Inflammatory macrophage treated with lipopolysaccharide for 1 hour (primary cell): ENCODE measurements at regions not wholly inside any gene's neighbourhood (a gene's known extent, or its start where the extent isn't known, plus 50 kb on each side); places are given as distances from the start of the nearest gene placed in this dataset.
"Not testable (repeated sequence)": the region's sequence is repeated elsewhere in the genome, so short reads cannot be mapped to it uniquely, and the experiment has no call there.

ENCODE experiments used
- DNase-seq, 2 donors: peaks; one replicate each; pipeline ENCODE4 v3.0.0-alpha.2; 2020 to 2022

- DNase-seq, result no peak
These were observed 633.7 kb downstream of the MECOM start for GRCh38 chr3:169029674-169030285.

- no peak for DNase-seq
These were observed 634.8 kb downstream of the MECOM start for GRCh38 chr3:169028716-169029115.

- no peak for DNase-seq
These were observed 636.8 kb downstream of the MECOM start for GRCh38 chr3:169026543-169027182.

- no peak for DNase-seq
These were observed 641.1 kb downstream of the MECOM start for GRCh38 chr3:169022457-169022856.

GRCh38 chr3:169020371-169020770, 643.1 kb downstream of the MECOM start:
- no peak for DNase-seq

GRCh38 chr3:169009453-169009852, 654.1 kb downstream of the MECOM start:
- no peak for DNase-seq

- DNase-seq, result no peak
These were observed 654.6 kb downstream of the MECOM start for GRCh38 chr3:169008776-169009358.

- no peak for DNase-seq
These were observed 656.4 kb downstream of the MECOM start for GRCh38 chr3:169007145-169007544.

GRCh38 chr3:169006398-169006797, 657.1 kb downstream of the MECOM start:
- DNase-seq, result not testable (repeated sequence)

GRCh38 chr3:169002689-169003088, 660.8 kb downstream of the MECOM start:
- DNase-seq, result no peak

GRCh38 chr3:168998792-168999191, 664.7 kb downstream of the MECOM start:
- no peak for DNase-seq

- no peak for DNase-seq
These were observed 666.0 kb downstream of the MECOM start for GRCh38 chr3:168997488-168997887.

- DNase-seq, result no peak
These were observed 666.9 kb downstream of the MECOM start for GRCh38 chr3:168996622-168997021.

GRCh38 chr3:168995129-168995528, 668.4 kb downstream of the MECOM start:
- no peak for DNase-seq

GRCh38 chr3:168991803-168992202, 671.7 kb downstream of the MECOM start:
- DNase-seq, result no peak

- DNase-seq, result no peak
These were observed 672.9 kb downstream of the MECOM start for GRCh38 chr3:168990621-168991020.

GRCh38 chr3:168990134-168990533, 673.4 kb downstream of the MECOM start:
- no peak for DNase-seq

GRCh38 chr3:168989396-168989795, 674.1 kb downstream of the MECOM start:
- DNase-seq, result no peak

GRCh38 chr3:168988853-168989252, 674.7 kb downstream of the MECOM start:
- DNase-seq, result no peak

- no peak for DNase-seq
These were observed 678.6 kb downstream of the MECOM start for GRCh38 chr3:168984872-168985271.

GRCh38 chr3:168983046-168983445, 680.5 kb downstream of the MECOM start:
- no peak for DNase-seq

GRCh38 chr3:168981396-168981795, 682.1 kb downstream of the MECOM start:
- no peak for DNase-seq

GRCh38 chr3:168977716-168978374, 685.7 kb downstream of the MECOM start:
- no peak for DNase-seq

GRCh38 chr3:168976969-168977368, 686.5 kb downstream of the MECOM start:
- no peak for DNase-seq
